HCT116 (cell line): ENCODE measurements at regions not wholly inside any gene's neighbourhood (a gene's known extent, or its start where the extent isn't known, plus 50 kb on each side); places are given as distances from the start of the nearest gene placed in this dataset.

Source experiments
- ATAC-seq: fragments of 200-7000 bp; cut with Tn5 transposase; 2 replicates; pipeline ENCODE4 v1.9.1; 2020; ENCODE audit warnings: mild to moderate bottlenecking, moderate library complexity
- BruUV-seq: library from RNA; stranded (reverse); fragments of 400-500 nt; replicated peaks from 2 replicates; lab custom pipeline; 2021; lab: Mats Ljungman, UMichigan
- CTCF ChIA-PET: fragments of 300-600 bp; sonication (Branson Sonifier 250); formaldehyde crosslinking; loops from one replicate; lab custom pipeline; 2021; ENCODE audit warnings: antibody characterized with exemption; lab: Charles Lee
- POLR2A ChIA-PET: fragments of 300-600, 350-600 bp; sonication (Branson Sonifier 250); formaldehyde crosslinking; loops from one replicate; lab custom pipeline; 2021; ENCODE audit warnings: antibody characterized with exemption; lab: Charles Lee
- RAD21 ChIA-PET, 2 experiments: fragments of 300-600 bp; sonication (Branson Sonifier 250); formaldehyde crosslinking; loops; one replicate each; lab custom pipeline; 2023; ENCODE audit warnings: low total read pairs in 2 of 2; ENCODE audit not compliant: uncharacterized antibody in 2 of 2, unreplicated experiment in 2 of 2, low non-redundant PET in 1 of 2; lab: Charles Lee
- DNase-seq: peaks from one replicate; pipeline ENCODE4 v3.0.0-alpha.2; 2010; ENCODE audit warnings: low read depth, low spot score
- H2AFZ ChIP-seq: fragments of 200-600 bp; shearing (Covaris generic), sonication (generic); 2 replicates; pipeline ENCODE4 v1.6.1; 2017; ENCODE audit warnings: low read depth, mixed run types, mixed read lengths, antibody characterized with exemption, low read length; ENCODE audit not compliant: poor library complexity, severe bottlenecking
- H3K27ac ChIP-seq: 2 replicates; pipeline ENCODE4 v1.5.1; 2012; ENCODE audit warnings: low read depth, low read length
- H3K27me3 ChIP-seq: fragments of 200-600 bp; sonication (generic); 2 replicates; pipeline ENCODE4 v1.6.1; 2016; ENCODE audit warnings: mixed run types, low read length, mixed read lengths; ENCODE audit not compliant: insufficient read depth
- H3K36me3 ChIP-seq, 2 experiments: fragments of 200-500 bp in 1 of 2; fragments of 200-600 bp in 1 of 2; sonication (Bioruptor generic) in 1 of 2; sonication (generic) in 1 of 2; 2 replicates each; pipeline versions ENCODE4 v1.5.1 to v1.6.1; 2014 to 2016; ENCODE audit warnings: low read length in 2 of 2, inconsistent platforms in 1 of 2, mixed read lengths in 1 of 2, mixed run types in 1 of 2; ENCODE audit not compliant: insufficient read depth in 2 of 2, control insufficient read depth in 1 of 2
- H3K4me1 ChIP-seq, 2 experiments: fragments of 200-600 bp in 1 of 2; sonication (generic) in 1 of 2; 2 replicates each; pipeline versions ENCODE4 v1.5.1 to v1.6.1; 2012 to 2017; ENCODE audit warnings: low read length in 2 of 2, inconsistent platforms in 1 of 2, mild to moderate bottlenecking in 1 of 2, mixed read lengths in 1 of 2, mixed run types in 1 of 2, moderate library complexity in 1 of 2; ENCODE audit not compliant: insufficient read depth in 2 of 2, control insufficient read depth in 1 of 2
- H3K4me2 ChIP-seq: fragments of 200-600 bp; sonication (generic); 2 replicates; pipeline ENCODE4 v1.6.1; 2017; ENCODE audit warnings: mixed run types, low read length, mixed read lengths
- H3K4me3 ChIP-seq, 2 experiments: fragments of 200-600 bp in 1 of 2; sonication (generic) in 1 of 2; replicated peaks in 1 of 2; 2 replicates each; pipeline ENCODE4 v1.5.1; 2011 to 2016; ENCODE audit warnings: low read length in 2 of 2, control low read depth in 1 of 2, low read depth in 1 of 2, mild to moderate bottlenecking in 1 of 2, mixed read lengths in 1 of 2, mixed run types in 1 of 2
- H3K79me2 ChIP-seq: fragments of 200-600 bp; sonication (generic); 2 replicates; pipeline ENCODE4 v1.6.1; 2017; ENCODE audit warnings: mild to moderate bottlenecking, mixed run types, low read length, moderate library complexity, mixed read lengths; ENCODE audit not compliant: insufficient read depth
- H3K9ac ChIP-seq: fragments of 200-600 bp; sonication (generic); 2 replicates; pipeline ENCODE4 v1.6.1; 2016; ENCODE audit warnings: low read length, mixed read lengths
- H3K9me2 ChIP-seq: fragments of 200-600 bp; sonication (generic), shearing (Covaris generic); 2 replicates; pipeline ENCODE4 v1.6.1; 2017; ENCODE audit warnings: mixed run types, mild to moderate bottlenecking, moderate library complexity; ENCODE audit not compliant: insufficient read depth
- H3K9me3 ChIP-seq, 2 experiments: fragments of 200-500 bp in 1 of 2; fragments of 200-600 bp in 1 of 2; sonication (Bioruptor generic) in 1 of 2; sonication (generic) in 1 of 2; 2 replicates each; pipeline ENCODE4 v1.6.1; 2014 to 2017; ENCODE audit warnings: low read length in 2 of 2, mixed read lengths in 2 of 2, inconsistent platforms in 1 of 2, low read depth in 1 of 2, mild to moderate bottlenecking in 1 of 2, mixed run types in 1 of 2, moderate library complexity in 1 of 2; ENCODE audit not compliant: control insufficient read depth in 1 of 2, insufficient read depth in 1 of 2
- H4K20me1 ChIP-seq: fragments of 200-600 bp; sonication (generic), shearing (Covaris generic); 2 replicates; pipeline ENCODE4 v1.6.1; 2017; ENCODE audit warnings: mixed run types, mild to moderate bottlenecking, moderate library complexity; ENCODE audit not compliant: insufficient read depth
- EZH2 ChIP-seq: fragments of 200-600 bp; sonication (generic); IDR thresholded peaks from 2 replicates; pipeline ENCODE4 v1.6.1; 2017; ENCODE audit warnings: antibody characterized with exemption, mixed run types
- FOSL1 ChIP-seq: IDR thresholded peaks from 2 replicates; pipeline ENCODE4 v1.6.1; 2012; ENCODE audit warnings: low read depth
- JUND ChIP-seq: IDR thresholded peaks from 2 replicates; pipeline ENCODE4 v1.6.1; 2012
- POLR2AphosphoS5 ChIP-seq: IDR thresholded peaks from 2 replicates; pipeline ENCODE4 v1.6.1; 2011; ENCODE audit warnings: mild to moderate bottlenecking, low read depth, low read length, moderate library complexity
- SP1 ChIP-seq: IDR thresholded peaks from 2 replicates; pipeline ENCODE4 v1.6.1; 2012; ENCODE audit warnings: low read depth
- TCF7L2 ChIP-seq: IDR thresholded peaks from 2 replicates; pipeline ENCODE4 v1.7.0; 2011; ENCODE audit warnings: borderline replicate concordance, inconsistent platforms; ENCODE audit not compliant: insufficient read depth, insufficient read length; ENCODE audit errors: extremely low read depth
- intact Hi-C: fragments of 100-400 bp; cut with micrococcal nuclease; formaldehyde crosslinking; loops from 2 replicates; pipeline ENCODE4 v1.10.0; 2022
- TF ChIP-seq, protein P1 (sequence below), 3 experiments: fragments of 200-600 bp in 1 of 3; sonication (generic) in 1 of 3; IDR thresholded peaks in 2 of 3; conservative IDR thresholded peaks in 1 of 3; 2 replicates each; pipeline ENCODE4 v1.5.1; 2012 to 2017; ENCODE audit warnings: low read depth in 2 of 3, low read length in 2 of 3, antibody characterized with exemption in 1 of 3, borderline replicate concordance in 1 of 3, control low read depth in 1 of 3, mild to moderate bottlenecking in 1 of 3, mixed read lengths in 1 of 3, mixed run types in 1 of 3, moderate library complexity in 1 of 3; ENCODE audit not compliant: insufficient read depth in 1 of 3
- TF ChIP-seq, protein P2 (sequence below): IDR thresholded peaks from 2 replicates; pipeline ENCODE4 v1.6.1; 2012

DNA sequence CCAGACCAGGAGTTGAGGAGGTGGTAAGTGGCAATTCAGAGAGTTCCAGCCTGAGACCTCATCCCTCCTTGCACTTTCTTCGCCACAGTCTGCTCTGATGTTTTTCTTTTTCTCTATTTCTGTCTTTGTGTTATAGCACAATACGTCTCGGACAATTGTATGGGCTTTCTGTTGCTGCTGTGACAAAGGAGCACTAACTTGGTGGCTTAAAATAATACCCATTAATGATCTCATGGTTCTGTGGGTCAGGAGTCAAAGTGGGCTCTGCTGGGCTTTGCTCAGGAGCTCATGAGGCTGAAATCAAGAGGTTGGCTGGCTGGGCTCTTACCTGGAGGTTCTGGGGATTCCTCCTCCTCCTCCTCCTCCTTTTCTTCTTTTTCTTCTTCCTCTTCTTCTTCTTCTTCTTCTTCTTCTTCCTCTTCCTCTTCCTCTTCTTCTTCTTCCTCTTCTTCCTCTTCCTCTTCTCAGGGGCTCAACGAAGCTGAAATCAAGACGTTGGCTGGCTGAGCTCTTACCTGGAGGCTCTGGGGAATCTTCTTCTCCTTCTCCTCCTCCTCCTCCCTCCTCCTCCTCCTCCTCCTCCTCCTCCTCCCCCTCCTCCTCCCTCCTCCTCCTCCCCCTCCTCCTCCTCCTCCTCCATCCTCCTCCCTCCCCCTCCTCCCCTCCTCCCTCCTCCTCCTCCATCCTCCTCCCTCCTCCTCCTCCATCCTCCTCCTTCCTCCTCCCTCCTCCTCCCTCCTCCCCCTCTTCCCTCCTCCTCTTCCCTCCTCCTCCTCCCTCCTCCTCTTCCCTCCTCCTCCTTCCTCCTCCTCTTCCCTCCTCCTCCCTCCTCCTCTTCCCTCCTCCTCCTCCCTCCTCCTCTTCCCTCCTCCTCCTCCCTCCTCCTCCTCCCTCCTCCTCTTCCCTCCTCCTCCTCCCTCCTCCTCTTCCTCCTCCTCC, 104.0 kb downstream of the GATA6 start:
- Histone ChIP-seq H3K9ac (no peak overlapping the region), H3K27me3 (0 out of 2 replicates have a peak, but pooled peaks cover 4% of the 10 kb centered on the region), H3K27ac (no peak overlapping the region), H3K4me3 (no peak overlapping the region), H3K79me2 (no peaks in the 10 kb centered on the region), H4K20me1 (no peaks in the 10 kb centered on the region), H3K9me3 (no peaks in the 10 kb centered on the region), H2AFZ (no peak overlapping the region), H3K4me1 (no peaks in the 10 kb centered on the region), H3K4me2 (no peak overlapping the region), H3K36me3 (no peaks in the 10 kb centered on the region)
- no TSS peak for BruUV-seq
- RAD21 ChIA-PET: no interaction called here
- POLR2A ChIA-PET: no interaction called here
- intact Hi-C loops: no loop called here
- no peak for DNase-seq
- CTCF ChIA-PET: no interaction called here
- TF ChIP-seq POLR2AphosphoS5: no peak
- TF ChIP-seq, protein P1, sequence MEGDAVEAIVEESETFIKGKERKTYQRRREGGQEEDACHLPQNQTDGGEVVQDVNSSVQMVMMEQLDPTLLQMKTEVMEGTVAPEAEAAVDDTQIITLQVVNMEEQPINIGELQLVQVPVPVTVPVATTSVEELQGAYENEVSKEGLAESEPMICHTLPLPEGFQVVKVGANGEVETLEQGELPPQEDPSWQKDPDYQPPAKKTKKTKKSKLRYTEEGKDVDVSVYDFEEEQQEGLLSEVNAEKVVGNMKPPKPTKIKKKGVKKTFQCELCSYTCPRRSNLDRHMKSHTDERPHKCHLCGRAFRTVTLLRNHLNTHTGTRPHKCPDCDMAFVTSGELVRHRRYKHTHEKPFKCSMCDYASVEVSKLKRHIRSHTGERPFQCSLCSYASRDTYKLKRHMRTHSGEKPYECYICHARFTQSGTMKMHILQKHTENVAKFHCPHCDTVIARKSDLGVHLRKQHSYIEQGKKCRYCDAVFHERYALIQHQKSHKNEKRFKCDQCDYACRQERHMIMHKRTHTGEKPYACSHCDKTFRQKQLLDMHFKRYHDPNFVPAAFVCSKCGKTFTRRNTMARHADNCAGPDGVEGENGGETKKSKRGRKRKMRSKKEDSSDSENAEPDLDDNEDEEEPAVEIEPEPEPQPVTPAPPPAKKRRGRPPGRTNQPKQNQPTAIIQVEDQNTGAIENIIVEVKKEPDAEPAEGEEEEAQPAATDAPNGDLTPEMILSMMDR (IDR thresholded peaks at IDR 0.05 in 2 of 3, conservative IDR thresholded peaks at IDR 0.05 in 1 of 3; ENCODE audit: borderline replicate concordance in 1 of 3, insufficient read depth in 1 of 3, low read depth in 2 of 3, low read length in 2 of 3): no peak
- TF ChIP-seq, protein P2, sequence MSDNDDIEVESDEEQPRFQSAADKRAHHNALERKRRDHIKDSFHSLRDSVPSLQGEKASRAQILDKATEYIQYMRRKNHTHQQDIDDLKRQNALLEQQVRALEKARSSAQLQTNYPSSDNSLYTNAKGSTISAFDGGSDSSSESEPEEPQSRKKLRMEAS: no peak
- TF ChIP-seq, all 23 proteins: peak for 0
- ATAC-seq: no peak
- H3K9me2 ChIP-seq: no peaks in the 10 kb centered on the region

DNA sequence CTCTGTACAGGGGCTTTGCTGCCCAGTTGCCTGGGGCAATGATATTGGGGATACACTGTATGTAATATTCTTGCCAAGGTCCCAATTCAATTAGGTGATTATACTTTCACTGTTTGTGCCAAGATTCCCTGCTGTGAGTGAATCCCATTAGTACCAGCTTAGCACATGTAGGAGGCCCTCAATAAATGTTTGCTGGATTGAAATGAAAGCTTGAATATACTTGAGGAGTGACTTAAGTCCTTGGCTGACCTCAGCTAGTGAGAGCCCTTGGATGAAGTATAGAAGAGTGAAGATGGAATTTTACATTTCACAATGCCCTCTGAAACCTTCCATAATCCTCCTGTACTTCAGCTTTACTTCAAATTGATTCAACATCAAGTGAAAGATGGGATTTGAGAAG, 102.9 kb downstream of the GATA6 start:
- Histone ChIP-seq H3K9me3 (no peaks in the 10 kb centered on the region), H3K9me2 (no peaks in the 10 kb centered on the region), H3K4me3 (no peak overlapping the region), H3K9ac (no peak overlapping the region), H3K36me3 (no peaks in the 10 kb centered on the region), H4K20me1 (no peaks in the 10 kb centered on the region), H3K27ac (no peak overlapping the region), H3K4me2 (no peak overlapping the region), H2AFZ (no peak overlapping the region), H3K4me1 (no peaks in the 10 kb centered on the region), H3K27me3 (0 out of 2 replicates have a peak, but pooled peaks cover 4% of the 10 kb centered on the region), H3K79me2 (no peaks in the 10 kb centered on the region)
- RAD21 ChIA-PET: no interaction called here
- POLR2A ChIA-PET: no interaction called here
- CTCF ChIA-PET: interaction anchor here (1.2 kb wide), 1 partner anchor 16 kb away, joined by 3 read pairs; no protein-coding TSS in a partner anchor
- no peak for DNase-seq
- intact Hi-C loops: no loop called here
- no TSS peak for BruUV-seq
- ATAC-seq: no peak
- no peak for TF ChIP-seq TCF7L2
- no peak for TF ChIP-seq SP1
- no peak for TF ChIP-seq JUND
- TF ChIP-seq EZH2: no peak
- no peak for TF ChIP-seq FOSL1
